Type B pancreatic cell (in vitro differentiated cells): ENCODE measurements at regions not wholly inside any gene's neighbourhood (a gene's known extent, or its start where the extent isn't known, plus 50 kb on each side); places are given as distances from the start of the nearest gene placed in this dataset.
"Not testable (repeated sequence)": the region's sequence is repeated elsewhere in the genome, so short reads cannot be mapped to it uniquely, and the experiment has no call there.

Source experiments
- DNase-seq: peaks from one replicate; pipeline ENCODE4 v3.0.0; 2021; ENCODE audit warnings: mixed read lengths; ENCODE audit not compliant: unreplicated experiment; ENCODE audit errors: extremely low spot score
- H3K27ac Mint-ChIP-seq: 2 replicates; pipeline ENCODE4 v1.8.0; 2021; ENCODE audit warnings: mild to moderate bottlenecking, mixed read lengths
- H3K27me3 Mint-ChIP-seq: 2 replicates; pipeline ENCODE4 v1.8.0; 2021; ENCODE audit warnings: mixed read lengths
- H3K36me3 Mint-ChIP-seq: 2 replicates; pipeline ENCODE4 v1.8.0; 2021; ENCODE audit warnings: mixed read lengths
- H3K4me1 Mint-ChIP-seq: one replicate; pipeline ENCODE4 v1.8.0; 2021; ENCODE audit warnings: mixed read lengths; ENCODE audit not compliant: unreplicated experiment
- H3K4me3 Mint-ChIP-seq: 2 replicates; pipeline ENCODE4 v1.8.0; 2021; ENCODE audit warnings: mild to moderate bottlenecking, mixed read lengths
- H3K9me3 Mint-ChIP-seq: 2 replicates; pipeline ENCODE4 v1.8.0; 2021; ENCODE audit warnings: mixed read lengths
- TF ChIP-seq, protein P1 (sequence below): fragments of 200-600 bp; sonication (generic); conservative IDR thresholded peaks from 2 replicates; pipeline ENCODE4 v1.5.0; 2021; ENCODE audit warnings: antibody characterized with exemption, mild to moderate bottlenecking

DNA sequence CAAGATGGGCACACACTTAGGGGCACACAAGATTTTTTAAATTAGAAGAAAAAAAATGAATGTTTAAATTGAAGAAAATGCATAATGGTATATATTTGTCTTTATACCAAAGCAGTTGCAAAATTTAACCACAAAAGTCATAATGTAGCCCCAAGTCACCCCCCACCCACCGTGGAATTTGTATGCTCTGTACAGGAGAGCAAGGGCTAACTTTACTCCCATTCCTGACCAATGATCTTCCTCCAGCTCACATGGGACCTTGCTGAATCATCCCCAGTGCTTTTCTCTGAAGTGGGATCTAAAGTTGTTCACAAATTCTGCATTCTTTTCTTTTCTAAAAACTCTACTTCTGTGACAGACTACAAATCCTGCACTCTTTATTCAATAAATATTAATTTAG, 597.0 kb downstream of the UQCRFS1 start:
- Mint-ChIP-seq H3K9me3 (peaks cover 9% of the 10 kb centered on the region), H3K4me3 (no peak overlapping the region), H3K4me1 (no peaks in the 10 kb centered on the region), H3K36me3 (no peaks in the 10 kb centered on the region), H3K27ac (no peak overlapping the region), H3K27me3 (peaks cover 9% of the 10 kb centered on the region)
- DNase-seq, result no peak
- TF ChIP-seq, protein P1, sequence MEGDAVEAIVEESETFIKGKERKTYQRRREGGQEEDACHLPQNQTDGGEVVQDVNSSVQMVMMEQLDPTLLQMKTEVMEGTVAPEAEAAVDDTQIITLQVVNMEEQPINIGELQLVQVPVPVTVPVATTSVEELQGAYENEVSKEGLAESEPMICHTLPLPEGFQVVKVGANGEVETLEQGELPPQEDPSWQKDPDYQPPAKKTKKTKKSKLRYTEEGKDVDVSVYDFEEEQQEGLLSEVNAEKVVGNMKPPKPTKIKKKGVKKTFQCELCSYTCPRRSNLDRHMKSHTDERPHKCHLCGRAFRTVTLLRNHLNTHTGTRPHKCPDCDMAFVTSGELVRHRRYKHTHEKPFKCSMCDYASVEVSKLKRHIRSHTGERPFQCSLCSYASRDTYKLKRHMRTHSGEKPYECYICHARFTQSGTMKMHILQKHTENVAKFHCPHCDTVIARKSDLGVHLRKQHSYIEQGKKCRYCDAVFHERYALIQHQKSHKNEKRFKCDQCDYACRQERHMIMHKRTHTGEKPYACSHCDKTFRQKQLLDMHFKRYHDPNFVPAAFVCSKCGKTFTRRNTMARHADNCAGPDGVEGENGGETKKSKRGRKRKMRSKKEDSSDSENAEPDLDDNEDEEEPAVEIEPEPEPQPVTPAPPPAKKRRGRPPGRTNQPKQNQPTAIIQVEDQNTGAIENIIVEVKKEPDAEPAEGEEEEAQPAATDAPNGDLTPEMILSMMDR, result no peak

DNA sequence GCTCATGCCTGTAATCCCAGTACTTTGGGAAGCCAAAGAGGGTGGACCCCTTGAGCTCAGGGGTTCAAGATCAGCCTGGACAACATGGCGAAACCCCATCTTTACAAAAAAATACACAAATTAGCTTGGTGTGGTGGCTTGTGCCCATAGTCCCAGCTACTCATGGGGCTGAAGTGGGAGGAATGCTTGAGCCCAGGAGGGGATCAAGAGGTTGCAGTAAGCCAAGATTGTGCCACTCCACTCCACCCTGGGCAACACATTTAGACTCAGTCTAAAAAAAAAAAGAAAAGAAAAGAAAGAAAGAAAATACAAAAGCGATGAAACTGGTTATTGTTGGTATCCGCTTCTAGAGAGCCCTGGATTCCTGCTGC, 597.4 kb downstream of the UQCRFS1 start:
- Mint-ChIP-seq H3K27ac (no peak overlapping the region), H3K36me3 (no peaks in the 10 kb centered on the region), H3K27me3 (peaks cover 8% of the 10 kb centered on the region), H3K4me3 (no peak overlapping the region), H3K9me3 (peaks cover 9% of the 10 kb centered on the region), H3K4me1 (no peaks in the 10 kb centered on the region)
- TF ChIP-seq, protein P1, result no peak
- DNase-seq, result no peak

DNA sequence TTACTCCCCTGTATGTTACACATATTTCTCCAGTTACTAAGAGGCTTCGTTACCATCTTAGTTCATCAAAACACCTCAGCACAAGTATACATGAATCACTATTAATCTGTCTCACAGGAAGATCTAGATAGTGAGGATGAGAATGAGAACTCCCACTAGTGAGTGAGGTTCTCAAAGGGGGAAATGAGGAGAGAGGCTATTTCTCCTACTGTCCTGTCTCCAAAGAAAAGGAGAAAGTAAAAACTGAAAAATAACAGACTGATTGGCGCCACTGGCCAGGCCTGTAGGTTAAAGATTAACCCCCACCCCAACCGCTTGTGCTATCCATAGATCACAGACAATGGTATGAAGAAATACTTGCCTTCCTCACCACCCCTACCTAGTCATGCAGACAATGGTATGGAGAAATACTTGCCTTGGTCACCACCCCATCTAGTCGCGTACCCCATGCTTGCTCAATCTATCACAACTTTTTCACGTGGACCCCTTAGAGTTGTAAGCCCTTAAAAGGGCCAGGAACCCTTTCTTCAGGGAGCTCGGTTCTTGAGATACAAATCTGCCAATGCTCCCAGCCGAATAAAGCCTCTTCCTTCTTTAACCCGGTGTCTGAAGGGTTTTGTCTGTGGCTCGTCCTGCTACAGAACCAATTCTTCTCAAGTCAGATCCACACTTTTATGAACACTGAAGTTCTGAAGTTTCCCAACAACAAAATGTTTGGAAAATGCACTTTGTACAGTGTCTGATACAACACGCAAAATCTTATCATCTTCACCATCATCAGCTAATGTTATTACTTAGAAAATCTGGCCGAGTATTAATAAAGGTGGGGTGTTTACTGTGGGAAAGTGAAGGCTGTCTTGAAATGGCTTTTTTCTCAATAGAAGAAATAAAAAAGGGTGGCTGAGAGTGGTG, 598.1 kb downstream of the UQCRFS1 start:
- H3K4me3 Mint-ChIP-seq, result no peak overlapping the region
- TF ChIP-seq, protein P1, result no peak
- peaks cover 9% of the 10 kb centered on the region for H3K9me3 Mint-ChIP-seq
- H3K27ac Mint-ChIP-seq, result no peak overlapping the region
- peaks cover 3% of the 10 kb centered on the region for H3K27me3 Mint-ChIP-seq
- DNase-seq, result no peak
- H3K4me1 Mint-ChIP-seq, result no peaks in the 10 kb centered on the region
- no peaks in the 10 kb centered on the region for H3K36me3 Mint-ChIP-seq

DNA sequence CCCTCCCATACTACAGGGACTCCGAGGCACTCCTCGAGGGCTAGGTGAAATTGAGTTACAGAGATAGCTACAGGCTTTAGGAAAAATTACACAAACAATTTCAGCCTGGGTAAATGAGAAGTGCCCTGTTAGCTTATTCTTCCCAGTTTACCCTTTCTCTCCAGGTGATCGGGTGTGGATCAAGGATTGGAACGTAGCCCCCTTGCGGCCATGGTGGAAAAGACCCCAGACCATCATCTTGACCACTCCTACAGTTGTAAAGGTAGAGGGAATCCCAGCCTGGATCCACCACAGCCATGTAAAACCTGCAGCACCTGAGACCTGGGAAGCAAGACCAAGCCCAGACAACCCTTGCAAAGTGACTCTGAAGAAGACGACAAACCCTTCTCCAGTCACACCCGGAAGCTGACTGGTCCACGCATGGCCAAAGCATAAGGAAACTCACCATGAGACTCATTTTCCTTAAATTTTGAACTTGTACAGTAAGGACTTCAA, 600.6 kb downstream of the UQCRFS1 start:
- Mint-ChIP-seq H3K36me3 (no peaks in the 10 kb centered on the region), H3K4me3 (no peak overlapping the region), H3K4me1 (no peaks in the 10 kb centered on the region), H3K27ac (no peak overlapping the region), H3K27me3 (no peaks in the 10 kb centered on the region), H3K9me3 (peaks cover 9% of the 10 kb centered on the region)
- TF ChIP-seq, protein P1, result no peak
- DNase-seq, result no peak

DNA sequence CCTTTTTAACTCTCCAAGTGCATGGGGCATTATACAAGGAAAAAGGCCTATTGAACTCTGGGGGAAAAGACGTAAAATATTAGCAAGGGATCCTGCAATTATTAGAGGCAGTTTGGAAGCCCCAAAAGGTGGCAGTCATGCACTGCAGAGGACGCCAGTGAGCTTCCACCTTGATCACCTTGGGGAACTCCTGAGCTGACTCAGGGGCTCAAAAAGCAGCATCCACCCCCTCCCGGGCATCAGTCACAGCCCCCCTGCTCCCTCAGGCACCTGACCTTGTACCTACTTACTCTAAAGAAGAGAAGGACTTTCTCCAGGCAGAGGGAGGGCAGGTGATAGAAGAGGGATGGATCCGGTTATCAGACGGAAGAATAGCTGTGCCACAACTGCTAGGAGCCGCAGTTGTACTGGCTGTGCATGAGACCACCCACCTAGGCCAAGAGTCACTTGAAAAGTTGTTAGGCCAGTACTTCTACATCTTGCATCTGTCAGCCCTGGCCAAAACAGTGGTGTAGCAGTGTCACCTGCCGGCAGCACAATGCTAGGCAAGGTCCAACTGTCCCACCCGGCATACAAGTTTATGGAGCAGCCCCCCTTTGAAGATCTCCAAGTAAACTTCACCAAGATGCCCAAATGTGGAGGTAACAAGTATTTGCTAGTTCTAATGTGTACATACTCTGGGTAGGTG, 601.6 kb downstream of the UQCRFS1 start:
- not testable (repeated sequence) for H3K4me1 Mint-ChIP-seq, H3K4me3 Mint-ChIP-seq, DNase-seq, H3K27me3 Mint-ChIP-seq, H3K27ac Mint-ChIP-seq, H3K36me3 Mint-ChIP-seq
- H3K9me3 Mint-ChIP-seq, result peaks cover 12% of the 10 kb centered on the region

DNA sequence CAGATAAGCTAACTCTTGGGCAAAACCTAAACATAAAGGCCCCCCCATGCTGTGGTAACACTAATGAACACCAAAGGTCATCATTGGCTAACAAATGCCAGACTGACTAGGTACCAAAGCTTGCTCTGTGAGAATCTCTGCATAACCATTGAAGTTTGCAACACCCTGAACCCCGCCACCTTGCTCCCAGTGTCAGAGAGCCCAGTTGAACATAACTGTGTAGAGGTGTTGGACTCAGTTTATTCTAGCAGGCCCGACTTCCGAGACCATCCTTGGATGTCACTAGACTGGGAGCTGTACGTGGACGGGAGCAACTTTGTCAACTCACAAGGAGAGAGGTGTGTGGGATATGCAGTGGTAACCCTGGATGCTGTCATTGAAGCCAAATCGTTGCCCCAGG, 602.2 kb downstream of the UQCRFS1 start:
- no peaks in the 10 kb centered on the region for H3K27me3 Mint-ChIP-seq

More for the DNA sequence above, 602.2 kb downstream of the UQCRFS1 start:
- TF ChIP-seq, protein P1, result no peak
- H3K9me3 Mint-ChIP-seq, result peaks cover 16% of the 10 kb centered on the region
- DNase-seq, result no peak
- H3K36me3 Mint-ChIP-seq, result no peaks in the 10 kb centered on the region
- H3K4me1 Mint-ChIP-seq, result no peaks in the 10 kb centered on the region
- no peak overlapping the region for H3K4me3 Mint-ChIP-seq
- no peak overlapping the region for H3K27ac Mint-ChIP-seq
